ENCODE measurements at regions not wholly inside any gene's neighbourhood (a gene's known extent, or its start where the extent isn't known, plus 50 kb on each side); places are given as distances from the start of the nearest gene placed in this dataset.
A peak's percentile ranks its signal among the peaks of the same experiment; 100 is the strongest.
"Not testable (repeated sequence)": the region's sequence is repeated elsewhere in the genome, so short reads cannot be mapped to it uniquely, and the experiment has no call there.

- H3K9me3 ChIP-seq (ENCODE audit: insufficient read depth, low read depth, low read length): no peaks in the 10 kb centered on the region
- no CpG with 5 or more reads among the region's 3 CpGs for WGBS (ENCODE audit: extremely low coverage, insufficient coverage, insufficient read length)
Observed at GRCh38 chr3:11726146-11726545, 82.4 kb upstream of the VGLL4 start.

GRCh38 chr3:11725340-11725641 lies 81.6 kb upstream of the VGLL4 start:
- H3K18ac ChIP-seq (ENCODE audit: low read length); H3K4me2 ChIP-seq (ENCODE audit: low read length); H2BK12ac ChIP-seq (ENCODE audit: low read length); H3K79me2 ChIP-seq (ENCODE audit: control insufficient read depth, insufficient read depth, low read length, poor library complexity); H3K9me3 ChIP-seq (ENCODE audit: insufficient read depth, low read depth, low read length); H3K4me1 ChIP-seq (ENCODE audit: control insufficient read depth in 1 of 2, insufficient read depth in 2 of 2, low read length in 2 of 2); H3K14ac ChIP-seq (ENCODE audit: low read length); H4K8ac ChIP-seq (ENCODE audit: low read depth, low read length); H3K4me3 ChIP-seq (ENCODE audit: low read depth, low read length); H3K27ac ChIP-seq (ENCODE audit: low read depth, low read length); H2AFZ ChIP-seq (ENCODE audit: insufficient read depth, low read length, poor library complexity); DNase-seq; H2AK5ac ChIP-seq (ENCODE audit: low read length); H3K4ac ChIP-seq (ENCODE audit: low read depth, low read length); H2BK120ac ChIP-seq (ENCODE audit: insufficient read depth, low read length, poor library complexity); H2BK5ac ChIP-seq (ENCODE audit: low read depth, low read length, poor library complexity); H4K12ac ChIP-seq (ENCODE audit: low read depth, low read length); H3K79me1 ChIP-seq (ENCODE audit: low read length); H3K36me3 ChIP-seq (ENCODE audit: control insufficient read depth in 1 of 2, insufficient read depth in 2 of 2, low read length in 2 of 2); H3K9ac ChIP-seq (ENCODE audit: low read length); H3K27me3 ChIP-seq (ENCODE audit: insufficient read depth, low read length); H3K23ac ChIP-seq (ENCODE audit: low read length); H4K91ac ChIP-seq (ENCODE audit: low read depth, low read length): not testable (repeated sequence)
- WGBS (ENCODE audit: extremely low coverage, insufficient coverage, insufficient read length): no CpG with 5 or more reads among the region's 2 CpGs

More at GRCh38 chr3:11726146-11726545, 82.4 kb upstream of the VGLL4 start:
- H4K12ac ChIP-seq (ENCODE audit: low read depth, low read length): no peak overlapping the region
- H3K79me2 ChIP-seq (ENCODE audit: control insufficient read depth, insufficient read depth, low read length, poor library complexity): no peaks in the 10 kb centered on the region
- H3K27me3 ChIP-seq (ENCODE audit: insufficient read depth, low read length): no peaks in the 10 kb centered on the region
- H2BK12ac ChIP-seq (ENCODE audit: low read length): no peak overlapping the region
- no peak overlapping the region for H3K4me3 ChIP-seq (ENCODE audit: low read depth, low read length)
- H3K4ac ChIP-seq (ENCODE audit: low read depth, low read length): no peak overlapping the region
- DNase-seq: peak in 1 of 2 donors; percentile 57
- H2AFZ ChIP-seq (ENCODE audit: insufficient read depth, low read length, poor library complexity): no peak overlapping the region
- no peak overlapping the region for H3K4me2 ChIP-seq (ENCODE audit: low read length)
- H3K9ac ChIP-seq (ENCODE audit: low read length): no peak overlapping the region
- no peaks in the 10 kb centered on the region for H3K79me1 ChIP-seq (ENCODE audit: low read length)
- no peak overlapping the region for H2AK5ac ChIP-seq (ENCODE audit: low read length)
- H4K8ac ChIP-seq (ENCODE audit: low read depth, low read length): no peak overlapping the region
- H3K23ac ChIP-seq (ENCODE audit: low read length): no peak overlapping the region
- no peak overlapping the region for H2BK120ac ChIP-seq (ENCODE audit: insufficient read depth, low read length, poor library complexity)
- H3K14ac ChIP-seq (ENCODE audit: low read length): no peak overlapping the region
- H3K36me3 ChIP-seq (ENCODE audit: control insufficient read depth in 1 of 2, insufficient read depth in 2 of 2, low read length in 2 of 2): no peaks in the 10 kb centered on the region
- no peak overlapping the region for H3K18ac ChIP-seq (ENCODE audit: low read length)
- peaks cover 1 to 2% of the 10 kb centered on the region in 2 experiments for H3K4me1 ChIP-seq (ENCODE audit: control insufficient read depth in 1 of 2, insufficient read depth in 2 of 2, low read length in 2 of 2)
- no peak overlapping the region for H4K91ac ChIP-seq (ENCODE audit: low read depth, low read length)
- no peak overlapping the region for H2BK5ac ChIP-seq (ENCODE audit: low read depth, low read length, poor library complexity)
- no peak overlapping the region for H3K27ac ChIP-seq (ENCODE audit: low read depth, low read length)

- H3K27ac ChIP-seq (ENCODE audit: low read depth, low read length): no peak overlapping the region
- H2BK120ac ChIP-seq (ENCODE audit: insufficient read depth, low read length, poor library complexity): no peak overlapping the region
- H3K4me3 ChIP-seq (ENCODE audit: low read depth, low read length): no peak overlapping the region
- peaks cover 4% of the 10 kb centered on the region for H3K79me1 ChIP-seq (ENCODE audit: low read length)
- WGBS (ENCODE audit: extremely low coverage, insufficient coverage, insufficient read length): no CpG with 5 or more reads among the region's 8 CpGs
- H2AFZ ChIP-seq (ENCODE audit: insufficient read depth, low read length, poor library complexity): no peak overlapping the region
- H3K4me1 ChIP-seq (ENCODE audit: control insufficient read depth in 1 of 2, insufficient read depth in 2 of 2, low read length in 2 of 2): peaks cover 2 to 3% of the 10 kb centered on the region in 2 experiments
- H3K18ac ChIP-seq (ENCODE audit: low read length): no peak overlapping the region
- peaks cover 3% of the 10 kb centered on the region for H3K79me2 ChIP-seq (ENCODE audit: control insufficient read depth, insufficient read depth, low read length, poor library complexity)
- H4K8ac ChIP-seq (ENCODE audit: low read depth, low read length): no peak overlapping the region
- H2BK12ac ChIP-seq (ENCODE audit: low read length): no peak overlapping the region
- H3K23ac ChIP-seq (ENCODE audit: low read length): no peak overlapping the region
- no peak overlapping the region for H3K14ac ChIP-seq (ENCODE audit: low read length)
- no peak overlapping the region for H2BK5ac ChIP-seq (ENCODE audit: low read depth, low read length, poor library complexity)
- H3K9ac ChIP-seq (ENCODE audit: low read length): no peak overlapping the region
- H3K9me3 ChIP-seq (ENCODE audit: insufficient read depth, low read depth, low read length): peaks cover 2% of the 10 kb centered on the region
- no peak for DNase-seq
- no peak overlapping the region for H3K4ac ChIP-seq (ENCODE audit: low read depth, low read length)
- no peak overlapping the region for H4K91ac ChIP-seq (ENCODE audit: low read depth, low read length)
- H4K12ac ChIP-seq (ENCODE audit: low read depth, low read length): no peak overlapping the region
- H2AK5ac ChIP-seq (ENCODE audit: low read length): no peak overlapping the region
- H3K4me2 ChIP-seq (ENCODE audit: low read length): no peak overlapping the region
- no peaks in the 10 kb centered on the region for H3K36me3 ChIP-seq (ENCODE audit: control insufficient read depth in 1 of 2, insufficient read depth in 2 of 2, low read length in 2 of 2)
- H3K27me3 ChIP-seq (ENCODE audit: insufficient read depth, low read length): no peaks in the 10 kb centered on the region
Observed at GRCh38 chr3:11724615-11725339, 81.1 kb upstream of the VGLL4 start.

GRCh38 chr3:11721479-11721878 lies 77.8 kb upstream of the VGLL4 start:
- Histone ChIP-seq H3K27me3 (ENCODE audit: insufficient read depth, low read length) (no peaks in the 10 kb centered on the region), H3K4ac (ENCODE audit: low read depth, low read length) (no peak overlapping the region), H3K79me1 (ENCODE audit: low read length) (peaks cover 13% of the 10 kb centered on the region), H3K14ac (ENCODE audit: low read length) (no peak overlapping the region), H3K4me2 (ENCODE audit: low read length) (no peak overlapping the region), H3K27ac (ENCODE audit: low read depth, low read length) (no peak overlapping the region), H3K9me3 (ENCODE audit: insufficient read depth, low read depth, low read length) (peaks cover 2% of the 10 kb centered on the region), H4K91ac (ENCODE audit: low read depth, low read length) (no peak overlapping the region), H3K36me3 (ENCODE audit: control insufficient read depth in 1 of 2, insufficient read depth in 2 of 2, low read length in 2 of 2) (no peaks in the 10 kb centered on the region), H2AFZ (ENCODE audit: insufficient read depth, low read length, poor library complexity) (no peak overlapping the region), H2BK12ac (ENCODE audit: low read length) (no peak overlapping the region), H3K18ac (ENCODE audit: low read length) (no peak overlapping the region), H3K9ac (ENCODE audit: low read length) (no peak overlapping the region), H3K79me2 (ENCODE audit: control insufficient read depth, insufficient read depth, low read length, poor library complexity) (peaks cover 9% of the 10 kb centered on the region), H2BK5ac (ENCODE audit: low read depth, low read length, poor library complexity) (peak overlapping the region; percentile 57), H2AK5ac (ENCODE audit: low read length) (no peak overlapping the region), H3K4me3 (ENCODE audit: low read depth, low read length) (no peak overlapping the region), H2BK120ac (ENCODE audit: insufficient read depth, low read length, poor library complexity) (no peak overlapping the region), H3K23ac (ENCODE audit: low read length) (no peak overlapping the region), H3K4me1 (ENCODE audit: control insufficient read depth in 1 of 2, insufficient read depth in 2 of 2, low read length in 2 of 2) (peaks cover 2 to 3% of the 10 kb centered on the region in 2 experiments), H4K12ac (ENCODE audit: low read depth, low read length) (no peak overlapping the region), H4K8ac (ENCODE audit: low read depth, low read length) (no peak overlapping the region)
- WGBS (ENCODE audit: extremely low coverage, insufficient coverage, insufficient read length): no CpG with 5 or more reads among the region's 9 CpGs
- DNase-seq: peak in 1 of 2 donors; percentile 41
